RWPE2 (cell line): ENCODE measurements at regions not wholly inside any gene's neighbourhood (a gene's known extent, or its start where the extent isn't known, plus 50 kb on each side); places are given as distances from the start of the nearest gene placed in this dataset.

ENCODE experiments used
- ATAC-seq: fragments of 200-7000 bp; cut with Tn5 transposase; 3 replicates; pipeline ENCODE4 v1.9.1; 2021; ENCODE audit warnings: low read depth
- DNase-seq: peaks from one replicate; pipeline ENCODE4 v3.0.0-alpha.2; 2020; ENCODE audit warnings: low spot score
- H3K27ac ChIP-seq: fragments of 450-650 bp; 2 replicates; pipeline ENCODE4 v1.5.1; 2017; ENCODE audit warnings: mild to moderate bottlenecking; ENCODE audit not compliant: poor library complexity, severe bottlenecking
- H3K27me3 ChIP-seq: fragments of 250-450 bp; sonication (Bioruptor Pico); 2 replicates; pipeline ENCODE4 v1.5.1; 2021; ENCODE audit warnings: mild to moderate bottlenecking, moderate library complexity; ENCODE audit not compliant: insufficient read depth, poor library complexity, severe bottlenecking
- H3K36me3 ChIP-seq: fragments of 250-450 bp; sonication (Bioruptor Pico); 2 replicates; pipeline ENCODE4 v1.5.1; 2020; ENCODE audit warnings: low read depth, mild to moderate bottlenecking, moderate library complexity
- H3K4me1 ChIP-seq: fragments of 250-450 bp; sonication (Bioruptor Pico); 2 replicates; pipeline ENCODE4 v1.5.1; 2021; ENCODE audit warnings: mild to moderate bottlenecking, moderate library complexity; ENCODE audit not compliant: insufficient read depth, poor library complexity, severe bottlenecking
- H3K4me3 ChIP-seq: fragments of 250-450 bp; sonication (Bioruptor Pico); 2 replicates; pipeline ENCODE4 v1.5.1; 2021; ENCODE audit warnings: mild to moderate bottlenecking, moderate library complexity; ENCODE audit not compliant: severe bottlenecking
- H3K9me3 ChIP-seq: fragments of 250-450 bp; sonication (Bioruptor Pico); 2 replicates; pipeline ENCODE4 v1.5.1; 2021; ENCODE audit warnings: mild to moderate bottlenecking, moderate library complexity; ENCODE audit not compliant: severe bottlenecking
- TF ChIP-seq, protein P1 (sequence below): fragments of 450-650 bp; IDR thresholded peaks from one replicate; pipeline ENCODE4 v1.5.1; 2017; ENCODE audit warnings: mild to moderate bottlenecking, moderate library complexity; ENCODE audit not compliant: poor library complexity, severe bottlenecking

DNA sequence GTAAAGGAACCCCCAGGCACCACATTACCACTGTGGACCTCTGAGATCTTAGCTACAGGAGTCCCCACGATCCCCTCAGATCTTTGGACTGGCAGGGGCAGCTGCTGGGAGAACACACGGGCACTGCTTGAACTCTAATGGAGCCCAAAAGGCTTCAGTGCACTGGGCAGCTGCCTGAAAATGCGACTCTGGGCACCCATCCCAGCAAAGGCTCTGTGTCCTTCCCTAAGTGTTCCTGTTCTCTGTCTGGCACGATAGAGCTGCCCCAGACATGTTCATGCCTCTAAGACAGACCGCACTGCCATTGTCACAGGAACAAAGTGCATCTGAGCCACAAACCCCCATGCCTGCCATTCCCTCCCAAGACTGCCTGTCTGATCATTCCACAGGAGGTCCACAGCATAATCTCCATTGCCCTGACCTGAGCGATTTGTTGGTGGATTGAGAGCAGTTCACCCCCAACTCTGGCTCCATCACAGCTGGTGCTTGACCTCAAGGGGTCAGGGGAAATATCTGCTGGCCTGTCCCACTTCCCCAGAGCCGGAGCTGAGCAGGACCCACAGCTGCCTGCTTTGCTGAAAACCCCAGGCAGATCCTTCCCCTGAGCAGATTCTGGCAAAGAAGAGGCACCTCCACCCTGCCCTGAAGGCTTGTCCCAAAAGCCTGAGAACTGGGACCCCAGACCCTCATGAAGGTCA is 436.0 kb upstream of the INTU start:
- DNase-seq (no peak), ATAC-seq (no peak)
- TF ChIP-seq, protein P1, sequence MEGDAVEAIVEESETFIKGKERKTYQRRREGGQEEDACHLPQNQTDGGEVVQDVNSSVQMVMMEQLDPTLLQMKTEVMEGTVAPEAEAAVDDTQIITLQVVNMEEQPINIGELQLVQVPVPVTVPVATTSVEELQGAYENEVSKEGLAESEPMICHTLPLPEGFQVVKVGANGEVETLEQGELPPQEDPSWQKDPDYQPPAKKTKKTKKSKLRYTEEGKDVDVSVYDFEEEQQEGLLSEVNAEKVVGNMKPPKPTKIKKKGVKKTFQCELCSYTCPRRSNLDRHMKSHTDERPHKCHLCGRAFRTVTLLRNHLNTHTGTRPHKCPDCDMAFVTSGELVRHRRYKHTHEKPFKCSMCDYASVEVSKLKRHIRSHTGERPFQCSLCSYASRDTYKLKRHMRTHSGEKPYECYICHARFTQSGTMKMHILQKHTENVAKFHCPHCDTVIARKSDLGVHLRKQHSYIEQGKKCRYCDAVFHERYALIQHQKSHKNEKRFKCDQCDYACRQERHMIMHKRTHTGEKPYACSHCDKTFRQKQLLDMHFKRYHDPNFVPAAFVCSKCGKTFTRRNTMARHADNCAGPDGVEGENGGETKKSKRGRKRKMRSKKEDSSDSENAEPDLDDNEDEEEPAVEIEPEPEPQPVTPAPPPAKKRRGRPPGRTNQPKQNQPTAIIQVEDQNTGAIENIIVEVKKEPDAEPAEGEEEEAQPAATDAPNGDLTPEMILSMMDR = no peak
- Histone ChIP-seq H3K27me3 (no peaks in the 10 kb centered on the region), H3K9me3 (no peaks in the 10 kb centered on the region), H3K4me1 (no peaks in the 10 kb centered on the region), H3K36me3 (no peaks in the 10 kb centered on the region), H3K4me3 (no peak overlapping the region), H3K27ac (no peak overlapping the region)

DNA sequence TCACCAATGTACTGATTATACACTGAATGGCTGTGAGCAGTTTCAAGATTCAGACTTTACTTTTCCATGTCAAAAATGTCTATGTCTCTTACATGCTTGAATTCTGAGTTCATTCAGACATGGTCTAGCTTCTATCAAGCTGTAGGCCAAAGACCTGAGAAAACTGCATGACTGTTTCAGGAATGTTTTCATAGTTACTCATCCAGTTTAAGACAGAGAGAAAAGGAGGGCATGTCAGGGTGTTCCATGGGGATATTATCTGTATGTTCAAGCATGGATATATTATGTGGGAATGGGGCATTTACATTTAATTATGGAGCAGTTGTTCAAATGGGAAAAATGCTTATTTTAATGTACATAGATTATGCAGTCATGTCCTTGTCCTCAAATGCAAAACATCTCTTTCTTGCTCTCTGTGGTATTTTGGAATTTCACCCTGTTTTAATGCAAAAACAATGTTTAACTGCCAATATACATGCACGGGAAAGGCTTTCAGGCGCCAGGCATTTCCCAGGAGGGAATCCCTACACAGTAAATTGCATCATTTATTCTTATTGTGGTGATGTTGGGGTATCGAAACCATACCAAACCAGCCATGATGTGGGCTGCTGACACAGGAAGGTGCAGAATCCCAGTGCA is 429.1 kb upstream of the INTU start:
- no peaks in the 10 kb centered on the region for H3K9me3 ChIP-seq
- H3K27me3 ChIP-seq = no peaks in the 10 kb centered on the region
- ATAC-seq (peak; percentile 68; the same call in 1 of the 3 replicates), DNase-seq (no peak)
- H3K4me3 ChIP-seq = no peak overlapping the region
- TF ChIP-seq, protein P1 = no peak
- no peak overlapping the region for H3K27ac ChIP-seq
- H3K4me1 ChIP-seq = no peaks in the 10 kb centered on the region
- no peaks in the 10 kb centered on the region for H3K36me3 ChIP-seq

DNA sequence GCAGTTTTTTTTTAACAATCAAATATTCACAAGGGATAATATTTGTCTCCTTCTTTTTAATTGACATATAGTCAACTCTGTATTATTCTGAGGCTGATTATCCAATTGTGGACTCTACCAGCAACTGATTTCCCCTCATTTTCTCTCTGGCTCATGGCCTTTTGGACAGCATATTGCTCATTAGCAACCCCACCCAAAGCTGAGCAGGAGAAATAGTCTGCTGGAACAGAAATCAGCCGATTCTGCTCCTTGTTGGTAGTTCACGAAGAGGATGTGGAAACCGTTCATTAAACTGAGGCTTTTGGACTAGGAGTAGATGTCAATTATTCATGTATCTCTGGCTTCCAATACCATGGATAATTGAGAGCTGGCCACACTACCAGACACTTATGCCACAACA is 428.4 kb upstream of the INTU start:
- no peak overlapping the region for H3K4me3 ChIP-seq
- no peak for ATAC-seq
- H3K9me3 ChIP-seq = no peaks in the 10 kb centered on the region
- no peak overlapping the region for H3K27ac ChIP-seq
- TF ChIP-seq, protein P1 = no peak
- DNase-seq = no peak
- no peaks in the 10 kb centered on the region for H3K4me1 ChIP-seq
- no peaks in the 10 kb centered on the region for H3K27me3 ChIP-seq
- no peaks in the 10 kb centered on the region for H3K36me3 ChIP-seq

DNA sequence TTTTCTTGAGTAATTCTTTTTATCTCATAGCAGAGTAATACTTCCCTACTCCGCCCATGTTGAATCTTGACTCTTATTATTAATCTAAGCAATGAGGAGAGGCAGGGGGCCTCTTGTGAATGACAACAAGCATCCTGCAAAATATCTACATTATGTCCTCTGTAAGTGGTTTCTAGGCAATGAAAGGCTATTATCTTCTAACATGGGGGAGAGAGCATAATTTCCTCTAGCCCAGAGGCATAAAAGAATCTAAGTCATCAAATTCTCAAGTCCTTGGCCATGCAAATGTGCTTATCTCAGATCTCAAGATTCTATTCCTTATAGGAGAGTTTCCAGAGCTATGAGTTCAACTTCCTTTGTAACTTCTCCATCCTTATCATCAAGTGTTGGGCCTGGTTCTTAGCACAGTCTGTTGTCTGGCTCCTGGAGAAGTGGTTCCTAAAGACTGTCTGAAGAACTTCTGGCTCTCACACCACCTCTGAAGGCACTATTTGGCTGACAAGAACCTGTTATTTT is 423.1 kb upstream of the INTU start:
- no peaks in the 10 kb centered on the region for H3K36me3 ChIP-seq
- H3K4me1 ChIP-seq = no peaks in the 10 kb centered on the region
- no peak overlapping the region for H3K27ac ChIP-seq
- TF ChIP-seq, protein P1 = no peak
- ATAC-seq (no peak), DNase-seq (no peak)
- no peaks in the 10 kb centered on the region for H3K27me3 ChIP-seq
- no peak overlapping the region for H3K4me3 ChIP-seq
- H3K9me3 ChIP-seq = no peaks in the 10 kb centered on the region
